ENCODE measurements at regions not wholly inside any gene's neighbourhood (a gene's known extent, or its start where the extent isn't known, plus 50 kb on each side); places are given as distances from the start of the nearest gene placed in this dataset.

DNA sequence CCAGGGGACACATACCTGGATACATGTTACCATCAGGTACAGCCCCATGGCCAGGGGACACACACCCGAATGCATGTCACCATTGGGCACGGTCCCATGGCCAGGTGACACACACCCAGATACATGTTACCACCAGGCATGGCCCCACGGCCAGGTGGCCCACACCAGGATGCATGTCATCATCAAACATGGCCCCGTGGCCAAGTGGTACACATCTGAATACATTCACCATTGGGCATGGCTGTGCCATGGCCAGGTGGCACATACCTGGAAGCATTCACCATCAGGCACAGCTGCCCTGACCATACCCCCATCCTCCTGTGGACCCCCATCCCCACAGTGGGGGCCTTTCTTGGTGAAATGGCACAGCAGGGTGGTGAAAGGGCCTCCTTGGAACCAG is 97.6 kb downstream of the RBFOX3 start:
- DNase-seq (ENCODE audit: low read depth) = no peak
- no peak for TF ChIP-seq CTCF (conservative IDR thresholded peaks at IDR 0.05; ENCODE audit: low read depth, low read length)
- no peak overlapping the region for H3K4me3 ChIP-seq (ENCODE audit: low read depth, low read length)

DNA sequence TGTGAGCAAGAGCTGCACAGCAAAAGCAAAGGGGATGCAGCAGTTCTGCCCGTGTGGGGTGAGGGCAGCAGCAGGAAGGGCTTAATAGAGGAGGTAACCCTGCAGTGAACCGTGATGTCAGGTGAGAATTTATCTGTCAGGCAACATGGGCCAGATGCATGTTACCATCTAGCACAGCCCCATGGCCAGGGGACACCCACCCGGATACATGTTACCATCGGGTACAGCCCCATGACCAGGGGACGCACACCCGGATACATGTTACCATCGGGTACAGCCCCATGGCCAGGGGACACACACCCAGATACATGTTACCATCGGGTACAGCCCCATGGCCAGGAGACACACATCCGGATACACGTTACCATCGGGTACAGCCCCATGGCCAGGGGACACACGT is 99.4 kb downstream of the RBFOX3 start:
- H3K4me3 ChIP-seq (ENCODE audit: low read depth, low read length) = no peak overlapping the region
- DNase-seq (ENCODE audit: low read depth) = no peak
- no peak for TF ChIP-seq CTCF (conservative IDR thresholded peaks at IDR 0.05; ENCODE audit: low read depth, low read length)

- no peak for DNase-seq (ENCODE audit: low read depth)
- no peak overlapping the region for H3K4me3 ChIP-seq (ENCODE audit: low read depth, low read length)
- TF ChIP-seq CTCF (conservative IDR thresholded peaks at IDR 0.05; ENCODE audit: low read depth, low read length) = no peak
Measured at GRCh38 chr17:79510071-79510470, 100.8 kb downstream of the RBFOX3 start.

GRCh38 chr17:79509490-79509889 is 101.4 kb downstream of the RBFOX3 start:
- no peak for DNase-seq (ENCODE audit: low read depth)
- no peak overlapping the region for H3K4me3 ChIP-seq (ENCODE audit: low read depth, low read length)
- TF ChIP-seq CTCF (conservative IDR thresholded peaks at IDR 0.05; ENCODE audit: low read depth, low read length) = no peak

- H3K4me3 ChIP-seq (ENCODE audit: low read depth, low read length) = no peak overlapping the region
- no peak for TF ChIP-seq CTCF (conservative IDR thresholded peaks at IDR 0.05; ENCODE audit: low read depth, low read length)
- no peak for DNase-seq (ENCODE audit: low read depth)
Measured at GRCh38 chr17:79509008-79509407, 101.8 kb downstream of the RBFOX3 start.

DNA sequence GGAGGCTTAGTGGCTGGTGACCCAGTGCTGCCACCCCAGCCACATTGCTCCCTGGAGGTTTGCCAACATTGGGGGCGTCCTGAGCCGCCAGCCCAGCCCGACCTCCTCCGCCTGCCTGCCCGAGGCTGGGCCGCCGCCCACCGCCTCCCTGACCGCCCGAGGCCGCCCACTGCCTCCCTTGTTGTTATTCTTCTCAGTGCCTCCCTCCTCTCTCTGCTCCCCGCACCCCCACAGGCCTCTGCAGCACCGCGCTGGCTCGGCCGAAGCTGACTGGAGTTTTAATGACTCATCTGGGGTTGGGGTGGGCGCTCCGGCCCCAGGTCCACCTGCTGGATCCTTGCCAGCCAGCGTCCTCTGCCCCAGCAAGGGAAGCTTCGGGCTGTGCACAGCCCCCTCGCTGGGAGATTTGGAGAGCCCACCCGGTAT is 102.5 kb downstream of the RBFOX3 start:
- DNase-seq (ENCODE audit: low read depth) = no peak
- TF ChIP-seq CTCF (conservative IDR thresholded peaks at IDR 0.05; ENCODE audit: low read depth, low read length) = no peak
- H3K4me3 ChIP-seq (ENCODE audit: low read depth, low read length) = no peak overlapping the region

DNA sequence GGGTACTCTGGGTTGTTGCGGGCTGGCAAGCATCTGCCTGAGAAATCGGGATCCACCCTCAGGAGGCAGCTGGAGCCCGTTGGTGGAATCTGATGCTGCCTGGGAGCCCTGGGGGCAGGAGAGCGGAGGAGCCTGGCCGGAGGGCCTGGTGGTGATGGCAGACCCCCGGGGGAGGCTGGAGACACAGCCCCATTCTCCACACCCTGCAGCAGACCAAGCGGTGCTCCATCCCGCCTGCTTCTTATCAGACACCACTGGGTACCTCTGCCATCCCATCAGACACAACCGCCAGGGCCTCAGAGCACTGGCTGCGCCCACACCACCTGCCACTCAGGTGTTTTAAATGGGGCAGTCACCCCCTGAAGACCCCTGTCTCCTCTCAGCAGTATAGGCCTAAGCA is 103.9 kb downstream of the RBFOX3 start:
- DNase-seq (ENCODE audit: low read depth) = no peak
- no peak overlapping the region for H3K4me3 ChIP-seq (ENCODE audit: low read depth, low read length)
- TF ChIP-seq CTCF (conservative IDR thresholded peaks at IDR 0.05; ENCODE audit: low read depth, low read length) = no peak

All from epithelial cell of proximal tubule (primary cell).